OCI-LY3 (cell line): ENCODE measurements at regions not wholly inside any gene's neighbourhood (a gene's known extent, or its start where the extent isn't known, plus 50 kb on each side); places are given as distances from the start of the nearest gene placed in this dataset.

Experiments
- H2AFZ ChIP-seq: fragments of 200-600, 300-600 bp; shearing (Covaris generic); 2 replicates; pipeline ENCODE4 v1.6.0; 2014; ENCODE audit warnings: antibody characterized with exemption, low read depth, low read length
- H3K27ac ChIP-seq: fragments of 200-600, 300-600 bp; sonication (generic); 2 replicates; pipeline ENCODE4 v1.5.1; 2014; ENCODE audit warnings: mild to moderate bottlenecking, low read length, moderate library complexity, mixed read lengths
- H3K27me3 ChIP-seq: fragments of 200-600, 300-600 bp; sonication (generic); 2 replicates; pipeline ENCODE4 v1.6.1; 2014; ENCODE audit warnings: low read depth, low read length, mixed read lengths
- H3K36me3 ChIP-seq: fragments of 200-600, 300-600 bp; sonication (generic); replicated peaks from 2 replicates; pipeline ENCODE3; 2014; ENCODE audit warnings: low read depth, low read length, mixed read lengths
- H3K4me1 ChIP-seq: fragments of 300-600, 200-600 bp; sonication (generic); 2 replicates; pipeline ENCODE4 v1.6.1; 2014; ENCODE audit warnings: low read length, mixed read lengths
- H3K4me2 ChIP-seq: fragments of 200-600, 300-600 bp; sonication (generic); 2 replicates; pipeline ENCODE4 v1.6.1; 2014; ENCODE audit warnings: low read length, mixed read lengths
- H3K4me3 ChIP-seq: fragments of 300-600, 200-600 bp; sonication (generic); 2 replicates; pipeline ENCODE4 v1.5.1; 2014; ENCODE audit warnings: antibody characterized with exemption, mild to moderate bottlenecking, low read length, moderate library complexity
- H3K79me2 ChIP-seq: fragments of 300-600, 200-600 bp; shearing (Covaris generic); 2 replicates; pipeline ENCODE4 v1.6.1; 2014; ENCODE audit warnings: mild to moderate bottlenecking, low read length, mixed read lengths
- H3K9ac ChIP-seq: fragments of 300-600, 200-600 bp; shearing (Covaris generic); 2 replicates; pipeline ENCODE4 v1.6.0; 2014; ENCODE audit warnings: mild to moderate bottlenecking, low read length, moderate library complexity
- H3K9me3 ChIP-seq: fragments of 200-600, 300-600 bp; shearing (Covaris generic); 2 replicates; pipeline ENCODE4 v1.6.1; 2014; ENCODE audit warnings: low read length, mixed read lengths; ENCODE audit not compliant: insufficient read depth
- H4K20me1 ChIP-seq: fragments of 200-600, 300-600 bp; sonication (generic); 2 replicates; pipeline ENCODE4 v1.6.1; 2016; ENCODE audit warnings: low read length, mixed read lengths; ENCODE audit not compliant: insufficient read depth
- CTCF ChIP-seq: fragments of 200-600, 300-600 bp; sonication (generic); IDR thresholded peaks from 2 replicates; pipeline ENCODE4 v1.5.1; 2014; ENCODE audit warnings: antibody characterized with exemption, low read length, low read depth
- EZH2phosphoT487 ChIP-seq: fragments of 200-600 bp; shearing (Covaris generic); IDR thresholded peaks from 2 replicates; pipeline ENCODE4 v1.6.1; 2018; ENCODE audit warnings: antibody characterized with exemption, mixed run types, low read depth

DNA sequence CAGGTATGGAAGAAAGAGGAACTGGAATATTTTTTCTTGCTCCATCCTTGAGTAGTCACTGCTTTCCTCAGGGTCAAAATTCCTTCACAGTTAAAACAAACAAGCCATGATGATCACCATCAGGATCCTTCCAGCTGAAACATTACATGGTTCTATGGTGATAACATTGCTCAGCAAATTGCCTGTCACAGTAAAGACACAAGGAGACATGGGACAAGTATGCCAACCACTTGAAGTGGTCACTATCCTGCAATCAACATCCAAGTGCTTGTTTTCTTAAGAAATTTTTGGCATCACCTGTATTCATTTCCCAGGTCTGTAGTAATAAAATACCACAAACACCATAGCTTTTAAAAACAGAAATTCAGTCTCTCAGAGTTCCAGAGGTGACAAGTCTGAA is 662.2 kb downstream of the CDH8 start:
- Histone ChIP-seq H3K36me3 (no peaks in the 10 kb centered on the region), H3K4me2 (no peak overlapping the region), H3K4me1 (no peaks in the 10 kb centered on the region), H2AFZ (no peak overlapping the region), H3K27me3 (no peaks in the 10 kb centered on the region), H3K27ac (no peak overlapping the region), H3K9ac (no peak overlapping the region), H3K79me2 (no peaks in the 10 kb centered on the region), H3K9me3 (no peaks in the 10 kb centered on the region), H3K4me3 (no peak overlapping the region), H4K20me1 (no peaks in the 10 kb centered on the region)
- TF ChIP-seq EZH2phosphoT487 (no peak), CTCF (no peak)

DNA sequence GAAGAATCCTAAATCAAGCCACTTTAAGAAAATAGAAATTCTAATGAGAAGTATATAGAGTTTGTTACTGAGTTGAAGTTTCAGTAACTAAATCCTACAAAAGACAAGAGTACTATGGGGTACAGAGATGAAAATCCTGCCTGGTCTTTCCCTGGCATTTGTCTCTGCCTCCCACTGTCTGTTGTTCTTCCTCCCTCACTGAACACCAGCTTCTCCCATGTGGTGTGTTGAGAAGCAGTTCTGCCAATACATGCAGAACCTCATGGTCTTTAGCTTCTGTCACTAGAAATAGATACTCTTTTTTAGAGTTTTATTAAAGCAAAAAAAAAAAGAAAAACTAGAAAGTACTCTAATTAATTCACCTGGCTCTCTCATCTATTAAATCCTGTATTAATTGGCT is 664.4 kb downstream of the CDH8 start:
- no peak overlapping the region for H2AFZ ChIP-seq
- no peaks in the 10 kb centered on the region for H3K4me1 ChIP-seq
- H3K4me2 ChIP-seq: no peak overlapping the region
- TF ChIP-seq CTCF: no peak
- no peak for TF ChIP-seq EZH2phosphoT487
- H3K4me3 ChIP-seq: no peak overlapping the region
- H3K9ac ChIP-seq: no peak overlapping the region
- no peaks in the 10 kb centered on the region for H3K9me3 ChIP-seq
- no peaks in the 10 kb centered on the region for H3K79me2 ChIP-seq
- H3K27me3 ChIP-seq: no peaks in the 10 kb centered on the region
- no peaks in the 10 kb centered on the region for H3K36me3 ChIP-seq
- H4K20me1 ChIP-seq: no peaks in the 10 kb centered on the region
- no peak overlapping the region for H3K27ac ChIP-seq

DNA sequence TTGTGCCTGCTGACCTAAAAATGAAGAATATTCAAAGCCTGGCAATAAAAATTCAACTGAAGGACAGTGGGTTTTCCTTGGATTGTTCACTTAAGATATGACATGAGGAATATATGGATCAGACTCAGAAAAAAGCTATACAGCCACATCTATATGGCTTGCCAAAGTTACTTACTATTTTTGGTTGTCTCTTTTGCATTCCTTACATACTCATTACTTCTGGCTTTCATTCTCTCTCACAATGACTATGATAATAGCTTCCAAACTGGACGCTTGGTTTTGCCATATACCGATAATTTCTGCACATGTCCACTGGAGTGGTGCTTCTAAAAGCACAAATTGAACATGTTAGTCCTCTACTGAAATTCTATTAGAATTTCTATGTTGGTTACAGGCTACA is 664.9 kb downstream of the CDH8 start:
- no peaks in the 10 kb centered on the region for H4K20me1 ChIP-seq
- no peak overlapping the region for H3K27ac ChIP-seq
- no peaks in the 10 kb centered on the region for H3K27me3 ChIP-seq
- TF ChIP-seq CTCF (no peak), EZH2phosphoT487 (no peak)
- H3K36me3 ChIP-seq: no peaks in the 10 kb centered on the region
- H3K4me3 ChIP-seq: no peak overlapping the region
- no peaks in the 10 kb centered on the region for H3K79me2 ChIP-seq
- no peaks in the 10 kb centered on the region for H3K4me1 ChIP-seq
- no peak overlapping the region for H3K4me2 ChIP-seq
- no peak overlapping the region for H3K9ac ChIP-seq
- H3K9me3 ChIP-seq: no peaks in the 10 kb centered on the region
- no peak overlapping the region for H2AFZ ChIP-seq

DNA sequence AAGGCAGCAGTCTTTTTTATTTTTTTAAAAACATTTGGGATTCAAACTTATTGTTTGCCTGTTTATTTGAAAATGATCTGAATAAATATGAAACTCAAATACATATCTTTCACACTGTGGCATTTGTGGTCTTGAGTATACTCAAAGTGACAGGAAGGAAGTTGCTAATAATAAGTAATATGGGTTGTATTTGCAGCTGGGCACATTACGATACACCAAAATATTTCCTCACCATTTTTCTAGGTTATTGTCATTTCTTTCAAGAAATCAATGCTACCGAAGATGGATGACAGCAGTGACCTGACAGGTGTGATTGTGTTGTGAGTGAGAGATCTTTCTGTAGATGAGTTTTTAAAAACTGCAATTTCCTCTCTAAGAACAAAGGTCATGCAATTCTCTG is 665.7 kb downstream of the CDH8 start:
- no peak for TF ChIP-seq EZH2phosphoT487
- no peak for TF ChIP-seq CTCF
- H3K9ac ChIP-seq: no peak overlapping the region
- no peak overlapping the region for H2AFZ ChIP-seq
- no peaks in the 10 kb centered on the region for H4K20me1 ChIP-seq
- no peaks in the 10 kb centered on the region for H3K27me3 ChIP-seq
- no peaks in the 10 kb centered on the region for H3K79me2 ChIP-seq
- H3K9me3 ChIP-seq: no peaks in the 10 kb centered on the region
- H3K36me3 ChIP-seq: no peaks in the 10 kb centered on the region
- no peak overlapping the region for H3K4me3 ChIP-seq
- H3K4me2 ChIP-seq: no peak overlapping the region
- H3K4me1 ChIP-seq: no peaks in the 10 kb centered on the region
- H3K27ac ChIP-seq: no peak overlapping the region
